Fibroblast of villous mesenchyme (primary cell): ENCODE measurements at regions not wholly inside any gene's neighbourhood (a gene's known extent, or its start where the extent isn't known, plus 50 kb on each side); places are given as distances from the start of the nearest gene placed in this dataset.

Experiments
- DNase-seq: peaks from one replicate; pipeline ENCODE4 v3.0.0-alpha.2; 2010; ENCODE audit warnings: low read depth
- H3K4me3 ChIP-seq: 2 replicates; pipeline ENCODE4 v1.5.1; 2011; ENCODE audit warnings: low read depth, mild to moderate bottlenecking, low read length
- CTCF ChIP-seq: IDR thresholded peaks from 2 replicates; pipeline ENCODE4 v1.5.1; 2012; ENCODE audit warnings: low read depth, mild to moderate bottlenecking, low read length; ENCODE audit not compliant: insufficient read depth

DNA sequence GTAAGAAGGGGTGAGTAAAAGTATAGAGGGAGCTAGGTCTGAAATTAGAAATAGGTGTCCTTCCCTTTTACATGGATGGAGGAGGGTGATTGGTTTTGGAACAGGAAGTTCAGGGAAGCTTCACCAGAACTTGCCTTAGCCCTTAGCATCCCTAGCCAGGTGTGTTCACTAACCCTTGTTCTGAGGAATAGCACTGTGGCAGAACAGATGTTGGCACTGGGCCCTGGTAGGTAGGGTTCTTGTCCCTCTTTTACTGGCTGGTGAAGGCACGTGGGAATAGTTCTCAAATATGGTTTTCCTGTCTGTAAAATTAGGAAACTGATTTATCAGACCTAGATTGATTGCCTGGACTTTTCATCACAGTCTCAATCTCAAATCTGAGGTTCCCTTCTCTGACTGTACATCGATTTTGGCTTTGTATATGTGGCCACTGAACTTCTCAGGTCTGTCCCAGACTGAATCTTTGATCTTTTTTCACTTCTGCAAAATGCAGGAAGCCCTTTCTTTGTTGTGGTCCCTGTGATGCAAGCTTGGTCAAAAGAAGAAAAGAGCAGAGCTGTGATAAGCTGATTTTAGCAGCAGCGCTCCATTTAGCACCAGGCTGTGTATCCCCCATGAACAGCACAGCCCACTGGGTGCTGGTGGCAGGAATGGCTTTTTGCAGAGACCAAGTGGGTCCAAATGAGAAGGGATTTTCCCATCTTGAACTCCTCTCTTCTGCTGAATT lies 86.2 kb upstream of the HTR2A start:
- no peak for DNase-seq
- no peak overlapping the region for H3K4me3 ChIP-seq
- TF ChIP-seq CTCF = no peak

GRCh38 chr13:46975173-46975572 lies 78.3 kb upstream of the HTR2A start:
- no peak for DNase-seq
- TF ChIP-seq CTCF = no peak

GRCh38 chr13:46968450-46968849 lies 71.6 kb upstream of the HTR2A start:
- no peak for DNase-seq
- H3K4me3 ChIP-seq = no peak overlapping the region
- no peak for TF ChIP-seq CTCF

More at GRCh38 chr13:46975173-46975572, 78.3 kb upstream of the HTR2A start:
- H3K4me3 ChIP-seq = no peak overlapping the region

DNA sequence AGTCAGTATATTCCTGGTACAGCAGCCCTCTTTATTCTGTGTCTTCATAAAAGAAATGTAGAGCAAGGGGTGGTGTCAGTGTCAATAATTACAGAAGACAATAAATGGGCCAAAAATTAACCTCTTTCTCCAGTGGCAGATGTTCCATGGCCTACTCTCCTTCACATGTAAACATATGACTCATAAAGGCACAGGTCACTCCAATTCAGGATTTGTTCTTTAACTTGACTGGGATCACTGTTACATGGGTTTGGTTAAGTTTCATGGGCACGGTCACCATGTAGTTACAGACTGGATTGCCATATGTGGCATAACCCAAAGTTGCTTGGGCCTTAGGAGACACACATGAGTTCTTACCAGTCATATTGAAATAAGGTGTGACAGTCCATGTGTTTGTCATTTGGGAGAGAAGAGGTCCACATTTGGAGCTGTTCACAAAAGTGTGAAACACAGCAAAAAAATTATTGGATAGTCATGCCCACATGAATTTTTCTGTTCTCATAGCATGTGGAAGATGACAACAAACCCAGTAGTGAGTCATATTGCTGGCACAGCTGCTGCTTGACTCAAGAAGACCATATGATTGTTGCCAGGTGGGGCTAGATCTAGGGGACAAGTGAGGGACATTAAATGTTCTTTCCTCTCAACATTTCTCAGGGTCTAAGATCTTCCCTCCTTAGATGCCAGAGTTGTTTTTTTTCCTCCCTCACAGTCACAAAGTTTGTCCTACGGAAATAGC lies 68.1 kb upstream of the HTR2A start:
- H3K4me3 ChIP-seq = no peak overlapping the region
- no peak for TF ChIP-seq CTCF
- DNase-seq = peak; percentile 14

- no peak overlapping the region for H3K4me3 ChIP-seq
- no peak for TF ChIP-seq CTCF
- no peak for DNase-seq
Measured at GRCh38 chr13:46963904-46964303, 67.1 kb upstream of the HTR2A start.

DNA sequence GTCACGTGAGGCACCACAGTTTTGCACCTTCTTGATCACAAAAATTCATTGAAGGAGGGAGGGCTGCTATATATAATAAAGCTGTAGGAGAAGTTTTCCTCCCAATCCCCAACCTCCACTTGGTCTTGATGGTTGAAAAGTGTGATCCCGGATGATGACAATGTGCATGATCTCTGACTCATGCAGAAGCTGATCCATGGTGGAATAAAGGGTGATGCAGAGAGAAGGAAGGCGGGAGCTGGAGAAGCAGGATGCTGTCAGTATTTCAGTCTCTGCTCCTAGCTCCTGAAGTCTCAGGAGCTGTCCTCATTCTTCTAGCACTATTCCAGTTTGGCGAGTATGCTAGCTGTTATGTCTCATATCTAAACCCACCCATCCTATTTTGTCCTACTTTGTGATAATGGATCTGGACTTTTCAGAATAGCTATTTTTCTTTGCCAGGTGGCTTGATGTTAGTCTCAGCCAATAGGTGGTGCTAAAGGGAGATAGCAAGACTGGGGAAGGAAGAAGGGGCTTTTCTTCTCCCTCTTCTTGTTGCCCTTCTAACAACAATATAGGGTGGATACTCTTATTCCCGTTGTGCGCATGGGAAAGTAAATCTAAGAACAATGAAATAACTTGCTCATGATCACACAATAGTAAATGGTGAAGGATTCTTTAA lies 65.6 kb upstream of the HTR2A start:
- no peak overlapping the region for H3K4me3 ChIP-seq
- peak; percentile 42 for TF ChIP-seq CTCF
- DNase-seq = no peak
